ENCODE measurements at regions not wholly inside any gene's neighbourhood (a gene's known extent, or its start where the extent isn't known, plus 50 kb on each side); places are given as distances from the start of the nearest gene placed in this dataset.

DNA sequence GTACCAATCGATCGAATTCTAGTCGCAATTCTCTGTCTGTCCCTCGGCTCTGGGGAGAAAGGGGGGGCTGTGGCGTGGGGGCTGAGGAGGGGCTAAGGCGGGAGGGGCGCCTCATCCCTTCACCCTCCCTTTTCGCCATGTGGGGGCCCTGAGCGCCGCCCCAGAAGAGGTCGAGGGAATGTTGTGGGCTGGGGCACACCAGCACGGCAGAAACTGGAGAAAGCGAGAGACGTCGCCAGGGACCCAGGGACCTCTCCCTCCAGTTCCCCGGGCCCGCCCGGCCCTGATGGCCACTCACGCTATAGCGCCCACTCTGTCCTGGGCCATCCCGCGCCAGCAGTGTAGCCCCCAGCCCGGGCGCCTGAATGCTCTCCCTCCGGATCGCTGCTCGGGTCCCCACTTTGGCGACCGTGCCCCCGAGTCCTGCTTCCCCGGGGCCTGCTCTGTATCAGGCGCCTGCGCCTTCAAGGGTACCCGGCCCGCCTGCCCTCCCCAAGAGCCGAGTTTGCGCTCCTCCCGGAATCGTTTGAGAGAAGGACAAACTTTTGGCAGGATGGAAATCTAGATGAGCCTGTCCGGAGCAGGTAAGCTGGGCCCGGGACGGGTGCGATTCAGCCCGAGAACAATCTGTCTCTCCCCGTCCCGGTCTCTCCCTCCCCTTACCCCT is 62.6 kb downstream of the SMUG1 start:
- Histone ChIP-seq H3K27me3 (ENCODE audit: control insufficient read depth in 2 of 2, insufficient read depth in 2 of 2, low read length in 2 of 2) (peaks cover 43 to 52% of the 10 kb centered on the region in 2 experiments), H3K4me3 (replicated peaks in 1 of 3; ENCODE audit: insufficient read depth in 1 of 3, low read depth in 1 of 3, low read length in 3 of 3) (no peak overlapping the region), H3K9ac (replicated peaks; ENCODE audit: extremely low read depth, insufficient read depth, low read length) (no peak overlapping the region), H2AFZ (ENCODE audit: low read depth, low read length) (no peak overlapping the region), H3K9me3 (replicated peaks; ENCODE audit: control insufficient read depth, insufficient read depth, low read length) (no peaks in the 10 kb centered on the region), H3K4me2 (ENCODE audit: insufficient read depth, low read length) (no peak overlapping the region), H3K79me2 (ENCODE audit: control insufficient read depth, insufficient read depth, low read length) (no peaks in the 10 kb centered on the region), H3K36me3 (ENCODE audit: control insufficient read depth in 2 of 2, extremely low read depth in 1 of 2, insufficient read depth in 2 of 2, low read length in 2 of 2) (no peaks in the 10 kb centered on the region), H3K9me1 (replicated peaks; ENCODE audit: control insufficient read depth, extremely low read depth, insufficient read depth, low read length) (no peaks in the 10 kb centered on the region), H4K20me1 (replicated peaks; ENCODE audit: control insufficient read depth, extremely low read depth, insufficient read depth, low read length) (no peaks in the 10 kb centered on the region), H3K27ac (ENCODE audit: insufficient read depth, low read depth, low read length) (no peak overlapping the region), H3K4me1 (ENCODE audit: control insufficient read depth, extremely low read depth, insufficient read depth, low read length) (no peaks in the 10 kb centered on the region)
- TF ChIP-seq EZH2 (IDR thresholded peaks at IDR 0.05; ENCODE audit: borderline replicate concordance, low read depth, low read length, severe bottlenecking), result peak; percentile 64
- TF ChIP-seq JUN (IDR thresholded peaks at IDR 0.05; ENCODE audit: borderline replicate concordance, insufficient read depth, insufficient read length, low read depth), result no peak
- DNase-seq (ENCODE audit: low read depth, low spot score), result no peak
- FAIRE-seq, result no peak
- CTCF ChIA-PET, result no interaction called here
- dilution Hi-C loops (cut with MboI; ENCODE audit: extremely low pct_ligation_motif_present, low sequenced_read_pairs) (no loop called here), intact Hi-C loops (cut with micrococcal nuclease) (no loop called here)
- POLR2A ChIA-PET, result no interaction called here
- BruUV-seq (replicated peaks), result no TSS peak

DNA sequence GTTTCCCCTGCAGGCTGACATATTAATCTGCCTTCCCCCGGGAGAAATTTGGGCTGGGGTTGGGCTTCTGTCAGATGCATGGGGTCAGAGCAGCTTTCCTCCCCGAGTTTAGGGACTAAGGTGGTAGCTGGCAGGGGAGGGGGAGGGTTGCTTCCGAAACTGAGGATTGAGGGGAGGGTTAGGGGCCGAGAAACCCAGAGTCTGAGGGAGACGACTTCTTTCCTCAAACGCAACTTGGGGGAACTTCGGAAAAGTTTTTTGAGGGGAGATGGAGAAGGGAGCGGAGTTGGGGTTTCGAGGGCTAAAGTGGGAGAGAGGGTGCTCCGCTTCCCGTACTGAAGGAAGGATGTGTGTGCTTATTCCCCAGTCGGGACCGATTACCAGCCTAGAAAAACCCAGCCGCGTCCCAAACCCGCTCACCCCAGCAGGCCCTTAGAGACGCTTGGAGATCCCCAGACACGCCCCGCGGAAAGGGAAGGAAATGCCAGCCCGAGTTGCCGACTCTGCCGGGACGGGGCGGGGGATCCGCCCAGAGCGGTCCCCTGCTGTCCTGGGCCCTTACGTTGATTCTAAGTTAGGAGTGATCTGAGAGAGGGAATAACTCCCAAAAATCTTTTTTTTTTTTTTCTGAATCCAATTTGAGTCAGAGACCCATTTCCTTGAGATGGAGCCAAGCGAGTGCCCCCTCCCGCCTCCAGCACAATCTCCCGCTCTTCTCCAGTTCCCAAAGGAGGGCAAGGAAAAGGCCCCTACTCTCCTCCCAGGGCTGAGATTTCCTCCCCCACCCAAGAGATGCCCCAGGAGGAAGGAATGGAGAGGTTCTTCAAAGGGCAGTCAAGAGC is 61.9 kb downstream of the SMUG1 start:
- POLR2A ChIA-PET, result no interaction called here
- Histone ChIP-seq H3K79me2 (ENCODE audit: control insufficient read depth, insufficient read depth, low read length) (no peaks in the 10 kb centered on the region), H3K4me3 (replicated peaks in 1 of 3; ENCODE audit: insufficient read depth in 1 of 3, low read depth in 1 of 3, low read length in 3 of 3) (no peak overlapping the region), H3K4me2 (ENCODE audit: insufficient read depth, low read length) (no peak overlapping the region), H3K9me1 (replicated peaks; ENCODE audit: control insufficient read depth, extremely low read depth, insufficient read depth, low read length) (no peaks in the 10 kb centered on the region), H2AFZ (ENCODE audit: low read depth, low read length) (no peak overlapping the region), H3K36me3 (ENCODE audit: control insufficient read depth in 2 of 2, extremely low read depth in 1 of 2, insufficient read depth in 2 of 2, low read length in 2 of 2) (no peaks in the 10 kb centered on the region), H3K9me3 (replicated peaks; ENCODE audit: control insufficient read depth, insufficient read depth, low read length) (no peaks in the 10 kb centered on the region), H3K9ac (replicated peaks; ENCODE audit: extremely low read depth, insufficient read depth, low read length) (no peak overlapping the region), H4K20me1 (replicated peaks; ENCODE audit: control insufficient read depth, extremely low read depth, insufficient read depth, low read length) (no peaks in the 10 kb centered on the region), H3K27me3 (ENCODE audit: control insufficient read depth in 2 of 2, insufficient read depth in 2 of 2, low read length in 2 of 2) (peaks cover 39 to 55% of the 10 kb centered on the region in 2 experiments), H3K27ac (ENCODE audit: insufficient read depth, low read depth, low read length) (no peak overlapping the region), H3K4me1 (ENCODE audit: control insufficient read depth, extremely low read depth, insufficient read depth, low read length) (no peaks in the 10 kb centered on the region)
- dilution Hi-C loops (cut with MboI; ENCODE audit: extremely low pct_ligation_motif_present, low sequenced_read_pairs), result no loop called here
- FAIRE-seq (no peak), DNase-seq (ENCODE audit: low read depth, low spot score) (no peak)
- CTCF ChIA-PET, result no interaction called here
- TF ChIP-seq EZH2 (IDR thresholded peaks at IDR 0.05; ENCODE audit: borderline replicate concordance, low read depth, low read length, severe bottlenecking) (peak; percentile 71), MYC (IDR thresholded peaks at IDR 0.05; ENCODE audit: low read depth, low read length) (no peak)
- intact Hi-C loops (cut with micrococcal nuclease), result no loop called here
- BruUV-seq (replicated peaks), result no TSS peak

Data from endothelial cell of umbilical vein (primary cell).